Renal cortex interstitium (tissue), 11 donors: ENCODE measurements at regions not wholly inside any gene's neighbourhood (a gene's known extent, or its start where the extent isn't known, plus 50 kb on each side); places are given as distances from the start of the nearest gene placed in this dataset.

Experiments used
- DNase-seq, 11 donors: peaks; one replicate each; pipeline ENCODE4 v3.0.0-alpha.2; 2013; ENCODE audit warnings: low read depth in 9 of 11, low spot score in 4 of 11; ENCODE audit errors: extremely low read depth in 1 of 11

DNA sequence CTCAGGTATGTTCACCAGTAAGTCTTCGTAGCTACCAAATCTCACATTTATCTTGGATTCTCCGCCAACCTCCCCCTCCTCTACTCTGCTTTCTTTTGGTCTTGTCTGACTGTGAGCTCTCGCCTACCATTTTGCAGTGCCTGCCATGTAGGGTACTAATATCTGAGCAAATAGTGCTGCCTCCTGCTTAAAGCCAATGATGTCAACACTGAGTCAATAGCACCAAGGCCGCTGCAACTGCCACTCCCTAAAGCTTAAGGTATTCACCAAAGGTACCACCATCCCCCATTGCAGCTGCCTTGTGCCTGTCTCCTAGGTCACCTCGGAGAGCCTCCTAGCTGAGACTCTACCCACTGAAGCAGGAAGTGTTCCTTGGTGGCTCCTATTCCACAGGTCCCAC is 114.8 kb upstream of the FUT8 start:
- DNase-seq: no peak

DNA sequence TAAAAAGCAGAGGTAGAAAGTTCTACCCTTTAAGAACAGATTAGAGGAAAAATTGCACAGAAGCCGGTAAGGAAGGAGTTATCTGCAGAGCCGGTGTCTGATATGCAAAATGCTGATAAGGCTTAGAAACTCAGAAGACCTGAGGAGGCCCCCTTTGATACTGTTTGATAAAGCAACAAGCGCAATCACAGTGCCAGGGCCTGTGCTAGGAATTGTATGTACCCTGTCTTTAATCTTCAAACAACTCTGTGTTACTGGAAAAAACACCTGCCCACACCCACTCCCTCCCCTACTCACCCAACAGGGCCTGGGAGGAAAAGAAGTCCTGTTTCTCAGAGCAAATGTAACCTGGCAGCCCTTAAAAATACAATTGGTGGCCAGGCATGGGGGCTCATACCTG is 112.7 kb upstream of the FUT8 start:
- DNase-seq: no peak

DNA sequence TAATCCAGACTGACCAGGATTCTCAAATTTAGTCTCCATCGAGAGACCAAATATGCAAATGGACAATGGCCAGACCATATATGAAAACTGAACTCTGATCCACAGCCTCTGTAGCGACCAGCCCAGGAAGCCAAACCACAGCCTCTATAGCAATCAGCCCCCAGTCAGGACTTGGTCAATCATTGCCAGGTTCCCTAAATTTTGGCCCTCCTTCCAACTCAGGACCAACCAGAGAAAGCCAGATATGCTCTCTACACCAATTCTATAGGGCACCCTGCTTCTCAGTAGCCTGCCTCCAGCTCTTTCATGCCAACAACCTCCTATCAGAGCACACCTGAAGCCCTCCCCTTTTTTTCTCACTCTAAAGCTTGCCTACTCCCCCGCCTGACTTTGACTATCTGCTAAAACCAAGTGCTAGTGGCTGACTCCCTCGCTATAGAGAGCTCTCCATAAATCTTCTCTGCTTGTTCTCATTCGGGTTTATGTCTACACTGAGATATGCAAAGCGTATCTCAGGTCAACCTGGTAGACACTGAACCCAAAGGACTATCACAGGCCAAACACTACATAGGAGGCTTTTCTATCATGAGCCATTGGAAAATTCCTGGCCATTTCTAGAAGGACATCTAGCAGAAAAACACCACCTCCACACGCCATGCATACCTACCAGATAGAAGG is 110.5 kb upstream of the FUT8 start:
- DNase-seq: no peak

DNA sequence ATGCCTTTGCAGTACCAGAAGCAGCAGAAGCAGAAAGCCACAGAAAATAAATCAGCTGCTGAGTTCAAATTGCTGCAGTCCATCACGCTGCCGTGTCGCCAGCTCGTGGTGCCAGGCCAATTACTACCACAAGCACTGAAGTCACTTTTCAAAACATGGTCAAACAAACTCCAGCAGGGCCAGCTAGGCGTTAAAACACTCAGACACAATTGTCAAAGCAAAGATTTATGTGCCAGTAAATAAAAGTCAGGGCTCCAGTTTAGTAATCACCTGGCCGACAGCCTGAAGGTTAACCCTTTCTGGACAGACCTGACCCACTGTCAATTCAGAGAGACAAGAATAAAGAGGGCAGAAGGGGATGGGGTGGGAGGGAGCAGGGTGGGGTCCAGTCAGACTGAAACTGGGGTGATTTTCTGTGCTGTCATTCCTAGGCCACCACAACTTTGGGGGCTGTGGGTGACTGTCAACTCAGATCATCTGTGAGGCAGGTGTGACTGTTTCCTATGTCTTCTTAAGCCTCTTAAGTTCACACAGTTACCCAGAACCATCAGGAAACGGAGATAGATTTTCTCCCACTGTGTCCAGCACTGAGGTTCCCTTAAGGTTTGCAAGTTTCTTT is 109.8 kb upstream of the FUT8 start:
- no peak for DNase-seq

DNA sequence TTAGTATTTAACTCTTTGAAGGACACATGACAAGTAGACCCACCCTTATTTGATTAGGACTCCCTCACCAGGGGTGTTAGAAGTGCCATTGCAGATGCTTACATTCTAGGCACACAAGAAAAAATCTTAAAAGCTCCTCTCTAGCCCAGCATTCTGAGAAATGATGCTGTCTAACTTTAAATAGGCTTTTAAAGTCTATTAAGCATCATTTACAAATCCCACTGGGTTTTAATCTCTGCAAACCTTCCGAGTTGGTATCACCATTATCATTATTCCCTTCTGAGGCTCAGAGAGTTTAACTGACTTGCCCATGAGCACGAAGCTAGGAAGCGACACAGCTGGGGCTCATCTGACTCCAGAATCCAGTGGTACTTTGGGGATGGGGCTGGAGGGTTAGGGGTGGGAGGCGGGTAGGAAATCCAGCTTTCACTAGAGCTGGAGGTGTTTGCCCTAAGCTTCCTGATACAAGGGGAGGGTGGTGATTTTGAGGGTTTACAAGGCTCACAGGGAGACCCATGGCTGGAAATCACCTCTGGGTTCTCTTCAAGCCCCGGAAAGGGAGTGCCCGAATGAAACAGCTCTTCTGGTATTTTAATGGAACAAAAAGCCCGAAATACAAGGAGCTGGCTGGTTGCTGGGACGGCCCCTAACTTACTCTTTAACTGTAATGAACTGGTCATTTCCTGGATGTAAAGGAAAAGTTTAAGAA is 109.2 kb upstream of the FUT8 start:
- DNase-seq: no peak

DNA sequence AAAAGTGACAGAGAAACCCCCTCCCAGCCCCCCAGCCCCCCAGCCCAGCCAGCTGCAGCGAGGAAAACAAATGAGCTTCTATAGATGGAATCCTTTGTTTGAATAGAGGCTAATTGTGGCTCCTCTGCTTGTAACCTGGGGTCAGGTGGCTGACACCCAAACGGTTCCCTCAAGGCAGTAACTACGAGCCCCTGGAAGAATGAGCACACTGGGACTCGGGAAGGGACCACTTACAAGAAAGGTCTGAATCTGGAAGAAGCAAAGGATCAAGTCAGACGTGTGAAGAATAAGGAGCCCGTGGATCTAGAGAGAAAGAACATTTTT is 108.7 kb upstream of the FUT8 start:
- DNase-seq: no peak

DNA sequence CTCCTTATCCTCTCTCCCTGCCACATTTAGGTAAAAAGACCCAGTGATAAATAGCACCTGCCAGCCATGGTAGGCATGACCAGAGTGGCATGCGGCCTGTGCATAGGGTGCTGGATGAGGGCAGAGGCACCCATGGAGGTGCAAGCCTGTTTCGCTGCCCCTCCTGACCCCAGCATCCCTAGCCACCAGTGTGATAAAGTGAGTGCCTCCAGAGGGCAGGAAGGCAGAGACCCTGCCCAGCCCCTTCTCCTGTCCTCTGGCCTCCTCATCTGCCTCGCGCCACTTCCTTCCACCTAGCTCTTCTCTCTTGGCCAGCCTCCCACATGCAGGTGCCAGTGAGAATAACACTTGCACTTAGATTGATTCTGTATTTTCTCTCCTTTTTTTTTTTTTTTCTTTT is 108.3 kb upstream of the FUT8 start:
- no peak for DNase-seq

DNA sequence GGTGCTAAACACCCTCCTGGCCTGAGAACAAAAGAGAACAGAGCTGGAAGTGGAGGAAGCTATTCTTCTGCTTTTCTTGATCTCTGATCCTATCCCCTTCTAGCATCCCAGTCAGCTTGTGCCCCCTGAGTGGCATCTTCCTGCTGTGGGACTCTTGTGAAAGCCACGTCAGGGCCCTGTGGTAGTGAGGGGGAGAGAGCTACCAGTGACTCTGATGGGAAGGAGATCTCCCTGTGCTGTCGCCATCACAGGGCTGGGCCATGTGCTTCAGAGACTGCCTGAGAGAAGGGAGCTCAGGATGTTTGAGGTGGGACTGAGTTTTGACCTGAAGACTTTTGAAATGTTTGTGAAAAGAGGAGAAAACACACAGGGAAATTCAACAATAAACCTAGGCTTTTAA is 107.6 kb upstream of the FUT8 start:
- no peak for DNase-seq

DNA sequence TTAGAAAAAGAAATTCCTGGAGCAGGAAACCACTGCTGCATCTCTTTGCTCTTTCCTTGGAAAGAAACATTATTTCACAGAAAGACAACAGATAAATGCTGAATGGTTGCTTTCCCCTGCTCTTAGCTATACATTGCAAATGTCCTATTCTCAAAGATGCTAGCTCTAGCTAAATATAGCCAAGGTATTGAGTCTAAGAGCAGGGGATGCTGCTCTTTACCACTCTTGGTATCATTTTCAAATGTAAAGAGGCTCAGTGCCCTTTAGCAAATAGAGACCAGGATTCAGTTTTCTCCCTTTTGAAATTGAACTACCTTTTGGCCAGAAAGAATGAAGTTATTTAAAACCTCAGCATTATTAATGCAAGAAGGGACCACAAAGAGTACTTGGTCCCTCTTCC is 104.0 kb upstream of the FUT8 start:
- DNase-seq: no peak

GRCh38 chr14:65310568-65310967 is 102.0 kb upstream of the FUT8 start:
- no peak for DNase-seq

DNA sequence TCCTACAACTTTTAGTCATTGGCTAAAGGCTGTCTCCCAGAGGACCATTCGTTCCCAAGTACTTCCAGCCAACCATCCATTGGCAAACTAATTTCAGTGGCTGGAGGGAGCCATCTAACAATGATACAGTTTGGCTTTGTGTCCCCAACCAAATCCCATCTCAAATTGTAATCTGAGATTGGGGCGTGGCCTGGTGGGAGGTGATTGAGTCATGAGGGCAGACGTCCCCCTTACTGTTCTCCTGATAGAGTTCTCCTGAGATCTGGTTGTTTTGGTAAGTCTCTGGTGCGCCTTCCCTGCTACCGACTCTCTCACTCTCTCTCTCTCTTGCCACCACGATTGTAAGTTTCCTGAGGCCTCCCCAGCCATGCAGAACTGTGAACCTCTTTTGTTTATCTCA is 99.7 kb upstream of the FUT8 start:
- no peak for DNase-seq

- no peak for DNase-seq
These were observed 93.7 kb upstream of the FUT8 start for GRCh38 chr14:65318636-65319506.

- DNase-seq: no peak
These were observed 91.7 kb upstream of the FUT8 start for GRCh38 chr14:65320661-65321308.

GRCh38 chr14:65321370-65321875 is 91.1 kb upstream of the FUT8 start:
- no peak for DNase-seq

- DNase-seq: no peak
These were observed 83.0 kb upstream of the FUT8 start for GRCh38 chr14:65329481-65329880.

DNA sequence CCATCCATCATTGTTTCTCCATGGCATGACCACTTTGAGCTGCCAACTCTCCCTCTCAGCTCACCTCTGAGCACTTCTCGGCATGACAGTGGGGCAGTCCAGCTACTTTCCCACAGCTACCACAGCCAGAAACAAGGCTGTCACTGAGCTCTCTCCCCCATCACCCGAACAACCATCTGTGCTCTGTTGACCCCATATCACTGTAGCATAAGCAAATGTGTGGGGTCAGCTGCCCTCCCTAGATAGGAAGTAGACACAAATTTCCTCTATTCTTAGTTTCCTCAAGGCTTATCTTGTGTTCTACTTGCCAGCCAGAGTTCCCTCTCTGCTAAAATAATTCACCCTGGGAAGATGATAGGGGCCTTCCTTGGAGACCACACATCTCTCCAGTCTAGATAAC is 82.6 kb upstream of the FUT8 start:
- no peak for DNase-seq

DNA sequence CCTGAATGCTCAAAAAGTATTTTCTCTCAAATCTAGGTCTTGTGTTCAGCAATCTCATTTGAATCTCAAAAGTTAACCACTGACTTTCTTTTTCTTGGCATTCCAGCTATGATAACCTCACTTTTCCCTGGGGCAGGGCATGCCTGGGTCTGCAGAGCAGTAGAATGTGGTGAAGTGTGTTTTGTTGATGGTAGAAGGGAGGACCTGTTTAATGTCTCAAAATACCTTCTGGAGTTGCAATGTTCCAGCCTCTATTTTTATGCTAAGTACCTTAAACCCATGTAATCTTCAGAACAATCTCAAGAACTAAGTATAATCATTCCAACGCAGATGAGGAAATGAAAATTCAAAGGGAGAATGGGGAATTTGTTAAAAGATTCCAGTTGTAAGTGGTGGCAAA is 82.1 kb upstream of the FUT8 start:
- DNase-seq: no peak

GRCh38 chr14:65331652-65332051 is 80.9 kb upstream of the FUT8 start:
- no peak for DNase-seq

- DNase-seq: no peak
These were observed 80.2 kb upstream of the FUT8 start for GRCh38 chr14:65332141-65332871.
